Activated T-cell treated with anti-CD3 and anti-CD28 coated beads for 4 hours (primary cell): ENCODE measurements at regions not wholly inside any gene's neighbourhood (a gene's known extent, or its start where the extent isn't known, plus 50 kb on each side); places are given as distances from the start of the nearest gene placed in this dataset.

Source experiments
- DNase-seq: peaks from one replicate; pipeline ENCODE4 v3.0.0-alpha.2; 2020

- DNase-seq, result no peak
These were observed 1247.1 kb downstream of the BRD1 start for GRCh38 chr22:48580481-48580970.

GRCh38 chr22:48579928-48580309 lies 1247.8 kb downstream of the BRD1 start:
- no peak for DNase-seq

GRCh38 chr22:48579043-48579927 lies 1248.4 kb downstream of the BRD1 start:
- DNase-seq, result no peak

- no peak for DNase-seq
These were observed 1249.3 kb downstream of the BRD1 start for GRCh38 chr22:48578138-48579042.

- DNase-seq, result no peak
These were observed 1250.0 kb downstream of the BRD1 start for GRCh38 chr22:48577691-48578090.

- no peak for DNase-seq
These were observed 1250.5 kb downstream of the BRD1 start for GRCh38 chr22:48577014-48577690.

- no peak for DNase-seq
These were observed 1251.2 kb downstream of the BRD1 start for GRCh38 chr22:48576333-48577013.

GRCh38 chr22:48575618-48576332 lies 1251.9 kb downstream of the BRD1 start:
- DNase-seq, result no peak

GRCh38 chr22:48574776-48575617 lies 1252.7 kb downstream of the BRD1 start:
- no peak for DNase-seq

- no peak for DNase-seq
These were observed 1253.9 kb downstream of the BRD1 start for GRCh38 chr22:48573766-48574165.

GRCh38 chr22:48572951-48573350 lies 1254.7 kb downstream of the BRD1 start:
- DNase-seq, result no peak

GRCh38 chr22:48570912-48571311 lies 1256.8 kb downstream of the BRD1 start:
- no peak for DNase-seq

GRCh38 chr22:48569476-48570233 lies 1258.0 kb downstream of the BRD1 start:
- no peak for DNase-seq

- no peak for DNase-seq
These were observed 1258.8 kb downstream of the BRD1 start for GRCh38 chr22:48568736-48569330.

GRCh38 chr22:48567213-48567975 lies 1260.3 kb downstream of the BRD1 start:
- no peak for DNase-seq

- no peak for DNase-seq
These were observed 1260.9 kb downstream of the BRD1 start for GRCh38 chr22:48566741-48567140.

GRCh38 chr22:48565901-48566501 lies 1261.7 kb downstream of the BRD1 start:
- DNase-seq, result no peak

GRCh38 chr22:48564995-48565394 lies 1262.7 kb downstream of the BRD1 start:
- DNase-seq, result no peak
